ENCODE measurements at regions not wholly inside any gene's neighbourhood (a gene's known extent, or its start where the extent isn't known, plus 50 kb on each side); places are given as distances from the start of the nearest gene placed in this dataset.

- TF ChIP-seq POLR2AphosphoS5 (IDR thresholded peaks at IDR 0.05; ENCODE audit: low read depth, low read length) (no peak), POLR2A (IDR thresholded peaks at IDR 0.05; ENCODE audit: low read depth, low read length) (no peak), TAF1 (IDR thresholded peaks at IDR 0.05; ENCODE audit: borderline replicate concordance, low read depth, low read length) (no peak)
These were observed 449.6 kb upstream of the CLINT1 start for GRCh38 chr5:158308429-158309025.

All from GM12892 (cell line).